GM12878 (cell line): ENCODE measurements at regions not wholly inside any gene's neighbourhood (a gene's known extent, or its start where the extent isn't known, plus 50 kb on each side); places are given as distances from the start of the nearest gene placed in this dataset.

Source experiments
- ATAC-seq: fragments of 200-7000 bp; cut with Tn5 transposase; 3 replicates; pipeline ENCODE4 v1.9.1; 2020; ENCODE audit warnings: mild to moderate bottlenecking, moderate library complexity
- BruUV-seq: library from RNA; stranded (reverse); fragments of 400-500 nt; replicated peaks from 2 replicates; lab custom pipeline; 2021; lab: Mats Ljungman, UMichigan
- CTCF ChIA-PET: fragments of 300-600 bp; sonication (Branson Sonifier 250); formaldehyde crosslinking; extraction: SDS; loops from one replicate; lab custom pipeline; 2021; ENCODE audit warnings: inconsistent platforms; lab: Yijun Ruan, JAX
- POLR2A ChIA-PET: fragments of 350-600 bp; formaldehyde crosslinking; extraction: SDS; loops from one replicate; lab custom pipeline; 2021; ENCODE audit warnings: inconsistent platforms; lab: Charles Lee
- RAD21 ChIA-PET: fragments of 300-600 bp; sonication (Branson Sonifier 250); formaldehyde crosslinking; loops from one replicate; lab custom pipeline; 2023; ENCODE audit warnings: antibody characterized with exemption; ENCODE audit not compliant: unreplicated experiment; lab: Charles Lee
- SMC1A ChIA-PET: fragments of 300-600 bp; sonication (Branson Sonifier 250); formaldehyde crosslinking; loops from one replicate; lab custom pipeline; 2023; ENCODE audit not compliant: unreplicated experiment, uncharacterized antibody; lab: Charles Lee
- DNase-seq: peaks from one replicate; pipeline ENCODE4 v3.0.0-alpha.2; 2011; ENCODE audit warnings: low read depth, low spot score
- FAIRE-seq: peaks from 3 replicates; lab custom pipeline; 2011; peaks lifted over from hg19 to GRCh38; lab: Jason Lieb, UNC
- H2AFZ ChIP-seq: 2 replicates; pipeline ENCODE4 v1.6.0; 2011; ENCODE audit warnings: low read depth, low read length, control low read depth; ENCODE audit not compliant: control insufficient read depth
- H3K27ac ChIP-seq: 2 replicates; pipeline ENCODE4 v1.5.1; 2011; ENCODE audit warnings: control low read depth; ENCODE audit not compliant: control insufficient read depth, insufficient read depth
- H3K27me3 ChIP-seq, 2 experiments: replicated peaks in 1 of 2; 2 replicates each; pipeline versions ENCODE4 v1.6.0 to v1.6.1; 2011; ENCODE audit warnings: low read length in 1 of 2; ENCODE audit not compliant: control insufficient read depth in 2 of 2, insufficient read depth in 2 of 2
- H3K36me3 ChIP-seq, 2 experiments: 2 replicates each; pipeline ENCODE4 v1.5.1; 2011; ENCODE audit warnings: low read length in 1 of 2; ENCODE audit not compliant: control insufficient read depth in 2 of 2, insufficient read depth in 2 of 2
- H3K4me1 ChIP-seq: 2 replicates; pipeline ENCODE4 v1.6.1; 2011; ENCODE audit warnings: mild to moderate bottlenecking, low read length, moderate library complexity, mixed read lengths; ENCODE audit not compliant: control insufficient read depth, insufficient read depth
- H3K4me2 ChIP-seq: 2 replicates; pipeline ENCODE4 v1.6.0; 2011; ENCODE audit warnings: control low read depth; ENCODE audit not compliant: control insufficient read depth, insufficient read depth
- H3K4me3 ChIP-seq: fragments of 200-600 bp; sonication (generic); 2 replicates; pipeline ENCODE4 v1.5.1; 2016
- H3K79me2 ChIP-seq: 2 replicates; pipeline ENCODE4 v1.6.0; 2011; ENCODE audit warnings: low read length; ENCODE audit not compliant: control insufficient read depth, insufficient read depth
- H3K9ac ChIP-seq: 2 replicates; pipeline ENCODE4 v1.8.0; 2011; ENCODE audit warnings: low read length, control low read depth, mixed read lengths; ENCODE audit not compliant: control insufficient read depth, insufficient read depth
- H3K9me3 ChIP-seq: replicated peaks from 3 replicates; pipeline ENCODE4 v1.5.1; 2011; ENCODE audit warnings: mild to moderate bottlenecking, low read length; ENCODE audit not compliant: control insufficient read depth, insufficient read depth
- H4K20me1 ChIP-seq: 2 replicates; pipeline ENCODE4 v1.6.0; 2011; ENCODE audit not compliant: control insufficient read depth, insufficient read depth
- EP300 ChIP-seq, 2 experiments: fragments of 150-350 bp in 1 of 2; IDR thresholded peaks; 2 replicates each; pipeline ENCODE4 v1.6.1; 2011 to 2012; ENCODE audit warnings: low read depth in 2 of 2, low read length in 2 of 2, borderline replicate concordance in 1 of 2, improper control_type of control experiment in 1 of 2, inconsistent platforms in 1 of 2; ENCODE audit not compliant: control insufficient read depth in 1 of 2
- HCFC1 ChIP-seq: fragments of 150-350 bp; IDR thresholded peaks from 2 replicates; pipeline ENCODE4 v1.6.1; 2014; ENCODE audit warnings: low read length
- HDAC6 ChIP-seq: fragments of 200-600 bp; sonication (generic); IDR thresholded peaks from one replicate; pipeline ENCODE4 v1.8.0; 2017; ENCODE audit warnings: antibody characterized with exemption; ENCODE audit not compliant: unreplicated experiment
- NFYB ChIP-seq: IDR thresholded peaks from 2 replicates; pipeline ENCODE4 v1.6.1; 2011; ENCODE audit warnings: low read depth, mild to moderate bottlenecking, low read length, improper control_type of control experiment, moderate library complexity; ENCODE audit not compliant: insufficient read depth
- POLR2AphosphoS2 ChIP-seq: IDR thresholded peaks from 2 replicates; pipeline ENCODE4 v1.6.1; 2011; ENCODE audit warnings: low read depth, mild to moderate bottlenecking, low read length, improper control_type of control experiment, moderate library complexity
- SREBF2 ChIP-seq: IDR thresholded peaks from 2 replicates; pipeline ENCODE4 v1.6.1; 2012; ENCODE audit warnings: mild to moderate bottlenecking, low read length
- STAT1 ChIP-seq: fragments of 450-650 bp; conservative IDR thresholded peaks from 2 replicates; pipeline ENCODE4 v1.6.1; 2014; ENCODE audit warnings: antibody characterized with exemption, mild to moderate bottlenecking
- WGBS: methylation state at CpG from one replicate; pipeline ENCODE4 v1.1.6; 2016; ENCODE audit warnings: low lambda C conversion rate; ENCODE audit not compliant: insufficient replicate concordance, insufficient coverage; ENCODE audit errors: missing lambda C conversion rate; 5-methylcytosine and 5-hydroxymethylcytosine counted together
- in situ Hi-C: fragments of 300-500 bp; cut with MboI; formaldehyde crosslinking; loops from 9 replicates; pipeline ENCODE4 v1.14.3; 2018; ENCODE audit warnings: mixed read lengths
- intact Hi-C: fragments of 100-400 bp; cut with micrococcal nuclease; formaldehyde crosslinking; loops from one replicate; pipeline ENCODE4 v1.14.2; 2022; ENCODE audit not compliant: unreplicated experiment
- TF ChIP-seq, protein P1 (sequence below): fragments of 450-650 bp; formaldehyde crosslinking; IDR thresholded peaks from 2 replicates; pipeline ENCODE4 v1.5.0; 2022; ENCODE audit warnings: mild to moderate bottlenecking, missing genetic modification characterization
- TF ChIP-seq, protein P2 (sequence below): IDR thresholded peaks from 2 replicates; pipeline ENCODE4 v1.6.1; 2012; ENCODE audit warnings: mild to moderate bottlenecking, low read depth, low read length
- TF ChIP-seq, protein P3 (sequence below): IDR thresholded peaks from 2 replicates; pipeline ENCODE4 v1.6.1; 2011; ENCODE audit warnings: borderline replicate concordance, low read depth, mild to moderate bottlenecking, moderate library complexity, low read length; ENCODE audit not compliant: insufficient read depth, poor library complexity, severe bottlenecking

DNA sequence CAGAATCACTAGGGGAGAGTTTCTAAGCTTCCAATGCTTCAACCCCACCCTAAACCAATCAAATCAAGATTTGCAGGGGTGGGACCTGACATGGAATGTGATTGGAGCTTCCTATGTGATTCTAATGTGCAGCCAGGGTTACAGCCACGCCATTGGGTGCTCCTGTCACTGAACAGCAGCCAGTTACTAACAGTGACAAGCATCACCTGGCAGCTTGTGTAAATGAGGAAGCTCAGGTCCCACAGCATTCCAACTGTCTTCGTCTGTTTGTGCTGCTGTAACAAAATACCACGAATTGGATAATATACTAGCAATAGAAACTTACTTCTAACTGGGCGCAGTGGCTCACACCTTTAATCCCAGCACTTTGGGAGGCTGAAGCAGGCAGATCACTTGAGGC, 294.9 kb downstream of the SHQ1 start:
- H3K36me3 ChIP-seq: no peaks in the 10 kb centered on the region
- ChIA-PET SMC1A (interaction anchor here (0.6 to 1.2 kb wide), 3 partner anchors 12 to 1943 kb away, joined by 3 to 4 read pairs (median 3); no protein-coding TSS in a partner anchor), POLR2A (no interaction called here), RAD21 (no interaction called here), CTCF (no interaction called here)
- 39% methylated on average over 4 of the region's 4 CpGs for WGBS
- H3K4me2 ChIP-seq: no peak overlapping the region
- no peaks in the 10 kb centered on the region; the same call in 1 of the 3 replicates for H3K9me3 ChIP-seq
- intact Hi-C loops: no loop called here
- no peaks in the 10 kb centered on the region for H4K20me1 ChIP-seq
- no peak overlapping the region for H3K4me3 ChIP-seq
- TF ChIP-seq, protein P1, sequence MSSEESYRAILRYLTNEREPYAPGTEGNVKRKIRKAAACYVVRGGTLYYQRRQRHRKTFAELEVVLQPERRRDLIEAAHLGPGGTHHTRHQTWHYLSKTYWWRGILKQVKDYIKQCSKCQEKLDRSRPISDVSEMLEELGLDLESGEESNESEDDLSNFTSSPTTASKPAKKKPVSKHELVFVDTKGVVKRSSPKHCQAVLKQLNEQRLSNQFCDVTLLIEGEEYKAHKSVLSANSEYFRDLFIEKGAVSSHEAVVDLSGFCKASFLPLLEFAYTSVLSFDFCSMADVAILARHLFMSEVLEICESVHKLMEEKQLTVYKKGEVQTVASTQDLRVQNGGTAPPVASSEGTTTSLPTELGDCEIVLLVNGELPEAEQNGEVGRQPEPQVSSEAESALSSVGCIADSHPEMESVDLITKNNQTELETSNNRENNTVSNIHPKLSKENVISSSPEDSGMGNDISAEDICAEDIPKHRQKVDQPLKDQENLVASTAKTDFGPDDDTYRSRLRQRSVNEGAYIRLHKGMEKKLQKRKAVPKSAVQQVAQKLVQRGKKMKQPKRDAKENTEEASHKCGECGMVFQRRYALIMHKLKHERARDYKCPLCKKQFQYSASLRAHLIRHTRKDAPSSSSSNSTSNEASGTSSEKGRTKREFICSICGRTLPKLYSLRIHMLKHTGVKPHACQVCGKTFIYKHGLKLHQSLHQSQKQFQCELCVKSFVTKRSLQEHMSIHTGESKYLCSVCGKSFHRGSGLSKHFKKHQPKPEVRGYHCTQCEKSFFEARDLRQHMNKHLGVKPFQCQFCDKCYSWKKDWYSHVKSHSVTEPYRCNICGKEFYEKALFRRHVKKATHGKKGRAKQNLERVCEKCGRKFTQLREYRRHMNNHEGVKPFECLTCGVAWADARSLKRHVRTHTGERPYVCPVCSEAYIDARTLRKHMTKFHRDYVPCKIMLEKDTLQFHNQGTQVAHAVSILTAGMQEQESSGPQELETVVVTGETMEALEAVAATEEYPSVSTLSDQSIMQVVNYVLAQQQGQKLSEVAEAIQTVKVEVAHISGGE (CRISPR knock-in tag): no peak
- TF ChIP-seq EP300 (IDR thresholded peaks at IDR 0.05; ENCODE audit: borderline replicate concordance in 1 of 2, control insufficient read depth in 1 of 2, low read depth in 2 of 2, low read length in 2 of 2): no peak
- TF ChIP-seq SREBF2: no peak
- no peak for TF ChIP-seq HDAC6
- no peak for TF ChIP-seq NFYB
- no peak for TF ChIP-seq POLR2AphosphoS2
- no peak for TF ChIP-seq STAT1
- TF ChIP-seq HCFC1: no peak
- TF ChIP-seq, protein P2, sequence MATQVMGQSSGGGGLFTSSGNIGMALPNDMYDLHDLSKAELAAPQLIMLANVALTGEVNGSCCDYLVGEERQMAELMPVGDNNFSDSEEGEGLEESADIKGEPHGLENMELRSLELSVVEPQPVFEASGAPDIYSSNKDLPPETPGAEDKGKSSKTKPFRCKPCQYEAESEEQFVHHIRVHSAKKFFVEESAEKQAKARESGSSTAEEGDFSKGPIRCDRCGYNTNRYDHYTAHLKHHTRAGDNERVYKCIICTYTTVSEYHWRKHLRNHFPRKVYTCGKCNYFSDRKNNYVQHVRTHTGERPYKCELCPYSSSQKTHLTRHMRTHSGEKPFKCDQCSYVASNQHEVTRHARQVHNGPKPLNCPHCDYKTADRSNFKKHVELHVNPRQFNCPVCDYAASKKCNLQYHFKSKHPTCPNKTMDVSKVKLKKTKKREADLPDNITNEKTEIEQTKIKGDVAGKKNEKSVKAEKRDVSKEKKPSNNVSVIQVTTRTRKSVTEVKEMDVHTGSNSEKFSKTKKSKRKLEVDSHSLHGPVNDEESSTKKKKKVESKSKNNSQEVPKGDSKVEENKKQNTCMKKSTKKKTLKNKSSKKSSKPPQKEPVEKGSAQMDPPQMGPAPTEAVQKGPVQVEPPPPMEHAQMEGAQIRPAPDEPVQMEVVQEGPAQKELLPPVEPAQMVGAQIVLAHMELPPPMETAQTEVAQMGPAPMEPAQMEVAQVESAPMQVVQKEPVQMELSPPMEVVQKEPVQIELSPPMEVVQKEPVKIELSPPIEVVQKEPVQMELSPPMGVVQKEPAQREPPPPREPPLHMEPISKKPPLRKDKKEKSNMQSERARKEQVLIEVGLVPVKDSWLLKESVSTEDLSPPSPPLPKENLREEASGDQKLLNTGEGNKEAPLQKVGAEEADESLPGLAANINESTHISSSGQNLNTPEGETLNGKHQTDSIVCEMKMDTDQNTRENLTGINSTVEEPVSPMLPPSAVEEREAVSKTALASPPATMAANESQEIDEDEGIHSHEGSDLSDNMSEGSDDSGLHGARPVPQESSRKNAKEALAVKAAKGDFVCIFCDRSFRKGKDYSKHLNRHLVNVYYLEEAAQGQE: no peak
- TF ChIP-seq, protein P3, sequence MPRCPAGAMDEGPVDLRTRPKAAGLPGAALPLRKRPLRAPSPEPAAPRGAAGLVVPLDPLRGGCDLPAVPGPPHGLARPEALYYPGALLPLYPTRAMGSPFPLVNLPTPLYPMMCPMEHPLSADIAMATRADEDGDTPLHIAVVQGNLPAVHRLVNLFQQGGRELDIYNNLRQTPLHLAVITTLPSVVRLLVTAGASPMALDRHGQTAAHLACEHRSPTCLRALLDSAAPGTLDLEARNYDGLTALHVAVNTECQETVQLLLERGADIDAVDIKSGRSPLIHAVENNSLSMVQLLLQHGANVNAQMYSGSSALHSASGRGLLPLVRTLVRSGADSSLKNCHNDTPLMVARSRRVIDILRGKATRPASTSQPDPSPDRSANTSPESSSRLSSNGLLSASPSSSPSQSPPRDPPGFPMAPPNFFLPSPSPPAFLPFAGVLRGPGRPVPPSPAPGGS: no peak
- no peak overlapping the region for H3K27ac ChIP-seq
- H3K79me2 ChIP-seq: no peaks in the 10 kb centered on the region
- DNase-seq: no peak
- ATAC-seq: no peak
- FAIRE-seq: no peak
- H3K27me3 ChIP-seq: no peaks in the 10 kb centered on the region
- in situ Hi-C loops: no loop called here
- no peak overlapping the region for H3K9ac ChIP-seq
- peaks cover 9% of the 10 kb centered on the region for H3K4me1 ChIP-seq
- H2AFZ ChIP-seq: no peak overlapping the region
- BruUV-seq: no TSS peak
